HG02981 (cell line): ENCODE measurements at regions not wholly inside any gene's neighbourhood (a gene's known extent, or its start where the extent isn't known, plus 50 kb on each side); places are given as distances from the start of the nearest gene placed in this dataset.
"Not testable (repeated sequence)": the region's sequence is repeated elsewhere in the genome, so short reads cannot be mapped to it uniquely, and the experiment has no call there.

ENCODE experiments used
- ATAC-seq: cut with Tn5 transposase; IDR thresholded peaks from one replicate; pipeline ENCODE4 v1.9.1; 2021; ENCODE audit warnings: mild to moderate bottlenecking, moderate library complexity; ENCODE audit not compliant: unreplicated experiment

DNA sequence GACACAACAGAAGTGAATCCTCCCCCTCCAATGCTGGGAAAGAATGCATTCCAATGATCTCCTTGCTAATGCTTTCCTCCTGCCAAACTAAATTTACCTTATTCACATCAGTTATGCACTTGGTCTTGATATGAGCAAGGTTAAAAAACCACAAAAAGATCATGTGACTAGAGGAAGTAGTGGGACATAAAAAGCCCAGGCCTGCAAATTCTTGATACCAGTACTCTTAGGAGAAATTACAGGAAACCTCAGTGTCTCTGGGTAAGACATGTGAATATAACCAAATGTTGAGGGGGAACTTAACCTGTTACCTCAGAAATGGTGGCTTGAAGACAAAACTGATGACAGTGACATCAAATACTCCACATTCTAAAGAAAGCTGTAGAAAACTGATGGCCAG lies 427.1 kb downstream of the RPS29 start:
- no peak for ATAC-seq

DNA sequence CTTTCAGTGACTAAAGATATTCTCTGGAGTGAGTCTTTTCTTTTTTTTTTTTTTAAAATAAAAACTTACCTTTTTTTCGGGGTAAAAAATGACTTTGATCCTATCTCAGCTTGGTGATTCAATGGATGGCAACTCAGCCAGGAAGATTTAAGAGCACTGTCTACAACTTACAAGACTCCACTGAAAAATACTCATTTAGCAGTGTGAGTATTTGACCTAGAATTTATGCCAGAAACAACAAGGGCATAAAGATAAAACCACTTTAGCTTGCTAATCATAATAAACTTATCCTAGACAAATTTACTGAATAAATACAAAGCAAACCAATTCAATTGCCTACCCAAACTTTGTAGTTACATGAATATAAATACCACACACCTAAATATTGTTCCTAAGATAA lies 446.6 kb downstream of the RPS29 start:
- ATAC-seq: no peak

DNA sequence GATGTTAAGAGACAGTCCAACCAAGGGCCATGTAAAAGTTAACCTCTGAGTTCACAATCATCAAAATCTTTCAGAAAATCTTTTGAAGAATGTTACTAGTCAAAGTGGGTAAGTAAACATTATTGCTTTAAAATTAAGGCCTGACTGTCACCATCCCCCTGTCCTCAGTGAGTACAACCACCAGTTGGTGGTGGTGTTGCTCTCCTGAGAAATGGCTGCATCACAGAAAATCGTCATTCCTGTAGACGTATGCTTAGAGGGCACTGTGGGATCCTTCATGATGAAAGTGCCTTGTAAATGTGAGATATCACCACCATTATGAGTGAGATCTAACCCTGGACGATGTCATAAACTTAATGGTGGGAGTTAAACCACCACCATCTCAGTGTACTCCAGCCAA lies 451.2 kb downstream of the RPS29 start:
- ATAC-seq: no peak

DNA sequence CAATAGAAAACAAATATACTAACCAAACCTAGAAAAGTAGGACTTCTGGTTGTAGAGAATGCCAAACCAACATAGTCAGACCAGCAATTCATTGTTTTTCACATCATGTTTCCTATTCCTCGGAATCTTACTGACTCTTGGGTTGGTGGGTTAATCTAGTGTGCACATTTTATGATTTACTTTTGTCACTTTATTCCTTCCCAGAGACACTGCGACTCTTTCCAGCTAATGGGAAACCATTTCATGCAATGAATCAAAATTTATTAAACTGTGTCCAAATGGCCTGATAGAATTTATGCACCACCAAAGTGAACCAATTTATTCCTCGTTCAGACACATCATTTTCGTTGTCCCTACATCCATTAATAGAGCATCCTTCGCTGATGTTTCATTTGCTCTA lies 464.9 kb downstream of the RPS29 start:
- no peak for ATAC-seq

DNA sequence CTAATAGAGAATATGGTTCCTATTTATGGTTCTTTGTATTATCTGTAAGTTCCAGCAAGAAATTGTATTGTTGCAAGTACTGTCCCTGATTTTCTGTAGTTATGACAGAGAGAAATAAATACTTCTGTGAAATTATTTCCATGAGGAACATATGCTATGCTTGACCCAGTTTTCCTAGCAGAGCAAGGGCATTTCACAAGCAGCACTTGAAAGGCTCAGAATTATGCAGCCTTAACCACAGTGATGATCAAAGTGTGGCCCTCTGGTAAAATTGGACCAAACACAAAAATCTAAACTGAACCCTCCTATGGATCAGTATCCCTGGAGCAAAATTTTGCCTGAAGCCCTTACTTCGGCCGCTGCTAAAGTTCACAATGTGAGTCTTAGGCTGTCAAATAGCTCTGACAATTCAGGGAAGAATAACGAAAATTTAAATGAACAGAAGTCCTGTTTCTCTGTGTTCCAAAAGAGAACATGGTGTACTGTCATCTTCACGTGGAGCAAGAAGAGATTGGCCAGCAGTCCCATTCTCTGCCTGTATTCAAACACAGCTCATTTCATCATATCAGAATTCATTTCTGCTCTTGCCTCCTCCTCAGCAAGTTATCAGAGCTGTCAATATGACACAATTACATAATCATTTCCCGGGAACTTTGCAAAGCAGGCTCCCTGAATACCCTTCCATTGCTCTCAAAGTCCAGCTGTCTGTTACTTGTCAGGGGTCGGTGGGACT lies 471.9 kb downstream of the RPS29 start:
- no peak for ATAC-seq

DNA sequence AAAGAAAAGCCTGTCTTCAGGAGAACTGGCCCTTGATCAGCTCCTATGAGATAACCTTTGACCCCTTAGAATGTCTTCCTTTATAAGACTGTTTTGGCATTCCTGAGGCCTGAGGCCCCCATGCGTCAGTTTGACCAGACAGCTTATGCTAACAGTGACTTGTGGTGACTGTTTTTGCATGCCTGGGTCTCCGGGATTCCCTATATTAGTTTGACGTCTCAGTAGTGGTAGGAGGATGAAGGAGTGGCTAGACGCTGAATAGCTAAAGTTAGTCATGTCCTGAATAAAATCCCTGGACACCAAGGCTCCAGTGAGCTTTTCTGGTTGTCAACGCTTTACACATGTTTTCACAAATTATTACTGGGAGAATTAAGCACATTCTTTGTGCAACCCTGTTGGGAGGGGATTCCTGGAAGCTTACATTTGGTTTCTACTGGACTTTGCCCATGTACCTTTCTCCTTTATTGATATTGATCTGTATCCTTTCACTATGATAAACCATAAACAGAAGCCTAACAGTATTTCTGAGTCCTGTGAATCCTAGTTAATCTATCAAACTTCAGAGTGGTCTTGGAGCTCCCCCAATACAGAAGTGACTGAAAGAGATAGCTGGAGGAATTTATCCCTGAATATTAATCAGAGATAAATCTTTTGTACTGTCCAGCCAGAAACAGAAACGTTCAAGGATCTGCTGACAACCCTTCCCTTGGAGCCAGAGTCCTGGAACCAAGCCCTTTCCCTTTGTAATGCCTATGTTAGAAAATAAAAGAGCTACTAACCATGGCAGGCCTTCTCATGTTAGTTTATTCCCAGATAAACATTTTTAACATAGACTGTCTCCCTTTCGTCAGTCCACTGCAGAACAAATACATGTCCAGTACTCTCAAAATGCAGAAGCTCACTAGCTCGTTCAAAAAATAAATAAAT lies 479.2 kb downstream of the RPS29 start:
- no peak for ATAC-seq

DNA sequence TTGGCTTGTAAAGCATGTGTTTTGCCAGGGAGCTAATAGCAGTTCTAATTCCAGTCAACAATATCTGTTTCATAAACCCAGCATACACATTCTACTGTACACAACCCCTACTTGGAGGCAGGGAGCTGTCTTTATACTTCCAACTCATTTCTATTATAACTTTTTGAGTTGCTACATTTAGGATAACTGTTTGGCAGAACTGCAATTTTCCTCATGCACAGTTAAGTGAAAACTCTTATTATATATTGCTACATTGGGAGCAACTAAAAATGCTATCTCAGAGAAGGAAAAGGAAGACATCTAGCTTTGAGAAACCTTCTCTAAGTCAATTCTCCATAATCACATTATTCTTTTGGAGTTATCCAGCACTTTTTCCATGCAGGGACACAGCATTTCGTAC lies 480.2 kb downstream of the RPS29 start:
- no peak for ATAC-seq

DNA sequence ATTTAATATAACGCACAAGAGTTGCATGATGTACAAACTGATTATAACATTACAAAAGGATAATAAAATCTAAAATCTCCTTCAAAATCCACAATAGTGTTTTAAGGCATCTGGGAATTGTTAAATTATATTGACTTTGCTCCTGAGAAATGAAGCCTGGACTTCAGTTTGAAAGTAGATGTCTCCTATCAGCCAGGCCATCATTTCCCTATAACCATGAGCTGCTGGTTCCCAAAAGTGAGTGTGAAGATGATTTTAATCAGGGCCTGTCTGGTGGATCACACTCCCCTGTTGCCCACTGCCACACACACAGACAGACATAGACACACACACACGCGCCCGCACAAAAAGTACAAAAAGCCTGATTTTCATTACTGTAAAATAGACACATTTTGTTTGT lies 480.7 kb downstream of the RPS29 start:
- no peak for ATAC-seq

DNA sequence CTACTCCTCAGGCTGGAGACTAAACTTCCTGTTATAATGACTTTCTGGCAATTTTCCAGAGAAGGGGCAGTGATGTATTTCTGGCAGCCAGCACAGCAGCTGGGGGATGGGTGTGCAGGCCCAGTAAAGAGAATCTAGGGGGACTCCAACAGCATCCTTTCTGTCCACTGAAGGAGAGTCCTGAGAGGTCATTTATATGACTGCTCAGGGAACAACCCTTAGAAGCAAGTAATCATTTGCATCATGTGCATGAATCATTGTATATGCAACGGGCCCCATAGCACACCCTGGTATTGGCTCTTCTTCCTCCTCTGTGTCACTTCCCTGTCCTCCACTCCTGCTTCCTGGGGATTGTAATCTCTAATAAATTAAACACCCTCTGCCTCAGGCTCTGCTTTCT lies 493.8 kb downstream of the RPS29 start:
- ATAC-seq: no peak

DNA sequence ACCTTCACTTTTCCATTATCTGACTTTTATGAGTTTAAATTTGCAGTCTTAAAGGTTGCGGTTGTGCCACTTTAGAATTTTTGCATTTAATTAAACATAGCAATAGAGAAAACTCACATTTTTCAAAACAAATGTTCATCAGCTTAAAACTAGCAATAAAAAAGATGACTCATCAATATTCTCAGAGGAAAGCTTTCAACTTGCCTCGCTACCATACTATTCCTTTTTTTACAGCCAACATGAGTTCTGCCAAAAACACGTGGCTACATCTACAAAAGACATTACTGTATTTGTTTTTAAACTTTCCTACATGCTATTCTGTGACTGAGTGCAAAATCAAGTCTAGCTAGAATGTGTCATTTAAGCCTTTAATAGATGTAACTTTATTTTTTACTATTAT lies 497.1 kb downstream of the RPS29 start:
- no peak for ATAC-seq

DNA sequence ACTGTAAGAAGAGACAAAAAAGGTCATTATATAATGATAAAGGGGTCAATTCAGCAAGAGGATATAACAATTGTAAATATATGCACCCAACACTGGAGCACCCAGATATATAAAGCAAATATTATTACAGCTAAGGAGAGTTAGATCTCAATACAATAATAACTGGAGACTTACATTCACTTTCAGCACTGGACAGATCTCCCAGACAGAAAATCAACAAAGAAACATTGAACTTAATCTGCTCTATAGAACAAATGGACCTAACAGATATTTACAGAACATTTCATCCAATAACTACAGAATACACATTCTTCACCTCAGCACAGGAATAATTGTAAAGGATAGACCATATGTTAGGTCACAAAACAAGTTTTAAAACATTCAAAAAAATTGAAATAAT lies 512.9 kb downstream of the RPS29 start:
- ATAC-seq: not testable (repeated sequence)

DNA sequence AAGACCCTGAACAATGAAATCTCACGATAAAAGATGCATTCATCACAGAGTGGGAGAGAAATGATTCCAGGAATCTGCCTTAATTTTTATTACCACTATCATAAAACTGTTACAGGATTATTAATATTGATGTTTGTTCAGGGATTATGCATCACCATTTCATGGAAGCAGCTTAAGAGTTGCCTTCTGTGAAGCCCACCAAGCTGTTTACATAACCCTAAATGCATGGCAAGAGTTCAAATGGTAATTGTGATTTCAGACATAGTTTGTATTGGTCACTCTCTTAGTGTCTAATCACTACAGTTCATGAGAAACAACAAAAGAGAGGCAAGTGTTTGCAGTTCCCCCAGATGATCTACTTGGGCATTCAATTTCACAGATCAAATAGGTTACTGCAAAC lies 527.7 kb downstream of the RPS29 start:
- no peak for ATAC-seq

DNA sequence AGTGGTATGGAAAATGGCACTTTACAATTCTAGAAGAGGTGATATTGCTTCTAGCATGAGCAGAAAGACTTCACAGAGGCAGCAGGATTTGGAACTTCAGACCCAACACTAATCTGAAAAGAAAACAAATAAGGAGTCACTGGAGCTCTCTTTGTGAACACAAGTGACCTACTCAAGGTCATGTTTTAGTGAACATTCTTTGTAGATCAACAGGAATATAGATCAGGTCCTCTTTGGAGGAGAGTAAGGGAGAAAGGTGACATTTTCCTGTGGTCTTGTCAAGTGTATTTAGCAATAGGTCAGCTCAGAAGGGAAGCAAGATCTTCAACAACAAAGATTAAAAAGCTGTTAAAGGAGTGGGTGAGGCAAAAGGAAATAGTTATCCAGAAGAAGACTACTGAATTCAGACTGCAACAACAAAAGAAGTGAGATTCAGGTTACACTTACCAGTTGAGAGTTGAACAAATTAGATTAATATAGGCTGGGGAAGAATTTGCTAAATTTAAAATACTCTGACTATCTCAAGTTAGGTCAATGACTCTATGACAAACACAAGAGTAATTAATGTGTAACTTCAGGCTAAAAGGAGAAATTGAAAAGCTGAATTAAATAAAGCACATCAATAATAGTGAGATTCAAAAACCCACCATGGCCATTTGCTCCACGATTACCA lies 528.2 kb downstream of the RPS29 start:
- ATAC-seq: no peak

DNA sequence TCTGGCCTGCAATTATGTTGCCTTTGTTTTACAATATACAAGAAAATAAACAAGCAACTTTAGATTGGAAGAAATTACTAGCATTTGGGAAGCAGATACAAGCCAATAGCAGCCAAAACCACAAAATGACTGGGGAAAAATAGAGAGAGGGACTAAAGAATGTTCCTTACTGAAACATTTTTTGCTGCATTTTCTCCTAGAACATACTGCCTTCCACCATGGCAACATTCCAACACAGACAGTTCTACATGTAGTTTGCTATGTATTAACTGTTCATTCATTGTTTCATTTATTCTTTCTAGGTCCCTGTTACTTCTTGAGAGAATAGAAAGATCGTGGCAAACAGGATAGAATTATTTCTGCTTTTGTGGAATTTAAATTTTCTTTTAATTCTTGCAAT lies 530.2 kb downstream of the RPS29 start:
- no peak for ATAC-seq

DNA sequence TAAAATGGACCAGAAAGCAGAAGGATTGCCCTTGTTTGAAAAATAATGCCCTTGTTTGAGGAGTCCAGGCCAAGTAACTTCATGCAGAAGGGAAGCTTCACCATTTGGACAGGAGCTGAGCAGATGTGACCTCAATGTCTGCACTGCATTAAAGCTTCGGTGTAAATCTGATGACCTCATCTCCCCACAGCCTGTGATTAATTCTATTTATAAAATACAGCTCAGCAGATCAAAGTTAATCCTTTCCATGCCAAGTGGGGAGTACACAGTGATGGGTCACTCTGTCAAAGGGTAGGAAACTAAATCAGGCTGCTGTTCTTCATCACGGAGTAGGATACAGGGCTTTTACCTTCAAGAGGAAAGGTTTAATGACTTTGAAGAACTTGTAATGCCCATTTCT lies 533.7 kb downstream of the RPS29 start:
- ATAC-seq: no peak

DNA sequence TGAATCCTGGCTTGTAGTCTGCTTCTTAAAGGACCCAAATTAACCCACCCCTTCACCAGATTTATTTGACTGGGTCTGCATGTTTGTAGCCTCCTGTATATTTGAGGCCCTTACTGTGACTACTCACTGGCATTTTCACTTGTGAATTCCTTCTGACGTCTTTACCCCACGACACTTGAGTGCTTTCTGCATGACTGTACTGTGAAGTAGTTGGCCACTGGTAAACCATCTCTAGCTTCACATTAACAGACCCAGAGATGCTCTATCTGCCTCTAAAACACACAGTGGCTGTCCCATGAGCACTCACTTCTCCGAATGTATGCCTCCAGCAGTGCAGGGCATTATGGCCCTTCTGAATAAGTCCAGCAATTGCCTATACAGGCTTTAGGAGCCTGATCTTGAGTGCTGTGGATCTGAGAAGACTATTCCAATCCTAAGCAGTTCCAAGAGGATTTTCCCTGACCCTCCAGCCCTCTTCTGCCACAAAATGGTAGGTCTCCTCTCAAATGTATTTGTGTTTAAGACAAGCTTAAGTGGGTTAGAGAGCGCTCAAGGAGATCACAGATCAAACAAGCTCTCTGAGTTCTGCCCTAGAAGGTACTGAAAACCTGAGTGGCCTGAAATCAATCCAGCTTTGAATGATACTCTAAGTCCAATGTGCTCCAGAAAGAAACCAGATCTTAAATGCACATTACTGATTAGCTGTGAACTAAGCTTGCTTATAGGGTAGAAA lies 534.7 kb downstream of the RPS29 start:
- no peak for ATAC-seq

DNA sequence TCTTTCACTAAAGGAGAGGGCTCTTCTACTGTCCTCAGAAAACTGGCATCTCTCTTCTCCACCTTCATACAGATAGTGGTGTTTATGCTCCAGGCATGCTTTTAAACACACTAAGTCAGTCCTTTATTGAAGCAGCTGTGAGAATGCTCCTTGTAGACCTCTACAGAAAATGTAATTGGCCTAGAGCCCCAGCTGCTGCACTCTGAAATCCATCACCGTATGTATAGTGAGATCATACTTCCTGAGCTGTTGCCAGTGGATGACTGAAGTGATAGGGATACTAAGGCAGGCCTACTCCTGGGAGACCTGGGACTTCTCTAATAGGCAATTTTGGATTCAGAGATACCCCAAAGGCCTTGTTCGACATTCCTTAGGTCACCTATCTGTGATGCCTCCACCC lies 535.4 kb downstream of the RPS29 start:
- no peak for ATAC-seq

DNA sequence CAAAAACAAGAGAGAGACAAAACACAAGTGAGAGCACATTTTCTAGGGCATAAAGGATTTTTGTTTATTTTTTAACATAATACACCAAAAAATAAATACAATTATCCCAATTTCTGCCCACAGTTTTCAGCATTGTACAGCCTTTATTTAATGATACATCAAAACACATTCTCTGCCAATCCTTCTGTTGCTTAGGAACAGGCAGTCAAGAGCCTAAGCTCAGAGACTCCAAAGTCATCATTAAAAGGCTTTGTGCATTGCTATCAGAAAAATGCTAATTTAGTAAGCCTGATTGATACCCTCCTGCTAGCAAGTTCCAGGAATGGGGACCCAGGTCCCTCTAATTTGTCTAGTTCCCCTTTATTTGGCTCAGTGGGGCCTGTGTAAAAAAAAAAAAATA lies 536.5 kb downstream of the RPS29 start:
- no peak for ATAC-seq

DNA sequence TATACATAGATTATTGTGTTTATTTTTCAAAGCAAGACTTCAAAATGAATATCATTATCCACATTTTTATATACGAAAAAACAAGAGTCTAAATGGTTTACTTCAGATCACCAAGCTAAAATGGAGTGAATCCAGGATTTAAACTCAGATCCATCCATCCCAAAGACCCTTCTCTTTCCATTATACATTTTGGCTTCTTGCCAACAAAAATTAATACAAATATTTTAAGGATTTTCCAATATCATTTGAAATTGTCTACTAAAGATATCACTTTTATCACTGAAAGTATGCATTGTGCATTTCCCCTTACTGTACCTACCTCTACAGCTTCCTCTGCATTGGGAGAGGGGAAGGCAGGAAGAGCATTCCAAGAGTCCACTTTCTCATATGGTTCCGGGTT lies 541.2 kb downstream of the RPS29 start:
- no peak for ATAC-seq

DNA sequence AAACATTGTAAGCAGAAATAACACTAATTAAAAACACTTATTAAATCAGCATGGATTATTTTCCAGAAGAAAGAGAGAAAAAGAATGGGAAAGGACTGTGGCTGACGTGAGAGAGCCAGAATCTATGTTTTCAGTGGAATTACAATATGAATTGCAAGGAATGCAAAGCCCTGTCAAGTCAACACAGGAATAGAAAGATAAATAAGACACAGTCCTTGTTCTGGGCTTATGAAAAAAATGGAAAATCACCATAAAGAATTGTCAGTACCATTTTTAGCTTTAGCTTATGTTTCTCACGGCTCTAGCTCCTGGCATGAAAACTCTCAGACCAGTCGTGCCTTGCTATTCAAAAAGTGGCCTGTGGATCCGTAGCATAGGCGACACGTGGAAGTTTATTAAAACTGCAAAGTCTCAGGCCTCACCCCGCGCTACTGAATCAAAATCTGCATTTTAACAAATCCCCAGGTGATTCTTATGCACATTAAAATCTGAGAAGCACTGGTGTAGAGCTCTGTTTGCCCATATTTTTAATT lies 549.1 kb downstream of the RPS29 start:
- no peak for ATAC-seq

DNA sequence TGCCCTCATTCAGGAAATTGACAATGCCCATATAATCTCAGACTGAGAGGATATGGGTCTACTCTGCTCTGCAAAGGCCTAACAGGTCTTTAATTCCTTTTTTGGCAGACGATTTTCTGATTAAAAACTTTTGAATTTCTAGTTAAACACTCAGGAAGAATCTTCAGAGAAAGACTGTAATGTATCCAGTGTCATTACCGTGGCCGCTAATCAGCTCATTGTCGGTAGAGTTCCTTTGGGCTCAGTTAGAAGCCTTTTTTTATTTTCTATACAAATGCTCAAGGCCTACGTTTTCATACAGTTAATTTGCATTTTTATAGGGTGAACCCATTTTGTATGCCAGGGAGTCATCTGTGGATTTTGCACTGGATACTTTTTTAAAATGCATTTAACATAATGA lies 549.9 kb downstream of the RPS29 start:
- ATAC-seq: no peak
